DND-41 (cell line): ENCODE measurements at regions not wholly inside any gene's neighbourhood (a gene's known extent, or its start where the extent isn't known, plus 50 kb on each side); places are given as distances from the start of the nearest gene placed in this dataset.

Source experiments
- EZH2 ChIP-seq: IDR thresholded peaks from 3 replicates; pipeline ENCODE4 v1.6.1; 2012; ENCODE audit warnings: borderline replicate concordance, low read depth, mild to moderate bottlenecking, moderate library complexity, low read length, inconsistent platforms; ENCODE audit not compliant: severe bottlenecking
- TF ChIP-seq, protein P1 (sequence below): IDR thresholded peaks from 2 replicates; pipeline ENCODE4 v1.5.1; 2012; ENCODE audit warnings: borderline replicate concordance, low read length, moderate library complexity, mild to moderate bottlenecking; ENCODE audit not compliant: poor library complexity, severe bottlenecking; ENCODE audit errors: extremely low read depth

DNA sequence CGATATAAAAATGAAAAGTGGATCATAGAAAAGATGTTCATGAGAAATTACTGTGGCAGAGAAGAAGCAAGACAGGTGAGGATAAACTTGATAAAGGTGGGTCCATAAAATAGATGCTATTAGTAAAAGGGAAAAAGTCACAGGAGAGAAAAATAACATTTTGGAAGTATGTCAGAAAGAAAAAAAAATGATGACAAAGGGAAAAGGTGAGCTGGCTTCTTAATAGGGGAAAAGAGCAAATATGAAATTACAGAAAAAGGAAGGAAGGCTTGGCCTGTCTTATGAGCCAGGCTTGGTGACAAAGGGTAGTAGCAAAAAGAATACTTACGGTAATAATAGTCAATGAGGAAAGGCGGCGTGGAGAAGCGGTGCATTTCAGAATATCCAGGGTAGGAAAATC lies 386.1 kb downstream of the RWDD3 start:
- TF ChIP-seq, protein P1, sequence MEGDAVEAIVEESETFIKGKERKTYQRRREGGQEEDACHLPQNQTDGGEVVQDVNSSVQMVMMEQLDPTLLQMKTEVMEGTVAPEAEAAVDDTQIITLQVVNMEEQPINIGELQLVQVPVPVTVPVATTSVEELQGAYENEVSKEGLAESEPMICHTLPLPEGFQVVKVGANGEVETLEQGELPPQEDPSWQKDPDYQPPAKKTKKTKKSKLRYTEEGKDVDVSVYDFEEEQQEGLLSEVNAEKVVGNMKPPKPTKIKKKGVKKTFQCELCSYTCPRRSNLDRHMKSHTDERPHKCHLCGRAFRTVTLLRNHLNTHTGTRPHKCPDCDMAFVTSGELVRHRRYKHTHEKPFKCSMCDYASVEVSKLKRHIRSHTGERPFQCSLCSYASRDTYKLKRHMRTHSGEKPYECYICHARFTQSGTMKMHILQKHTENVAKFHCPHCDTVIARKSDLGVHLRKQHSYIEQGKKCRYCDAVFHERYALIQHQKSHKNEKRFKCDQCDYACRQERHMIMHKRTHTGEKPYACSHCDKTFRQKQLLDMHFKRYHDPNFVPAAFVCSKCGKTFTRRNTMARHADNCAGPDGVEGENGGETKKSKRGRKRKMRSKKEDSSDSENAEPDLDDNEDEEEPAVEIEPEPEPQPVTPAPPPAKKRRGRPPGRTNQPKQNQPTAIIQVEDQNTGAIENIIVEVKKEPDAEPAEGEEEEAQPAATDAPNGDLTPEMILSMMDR = no peak
- TF ChIP-seq EZH2 = no peak
